ENCODE measurements at regions not wholly inside any gene's neighbourhood (a gene's known extent, or its start where the extent isn't known, plus 50 kb on each side); places are given as distances from the start of the nearest gene placed in this dataset.
"Not testable (repeated sequence)": the region's sequence is repeated elsewhere in the genome, so short reads cannot be mapped to it uniquely, and the experiment has no call there.

GRCh38 chr19:23984911-23985310, 70.2 kb downstream of the ZNF726 start:
- TF ChIP-seq EZH2 (IDR thresholded peaks at IDR 0.05; ENCODE audit: insufficient read depth, poor library complexity, severe bottlenecking); EZH2phosphoT487 (IDR thresholded peaks at IDR 0.05; ENCODE audit: insufficient read depth, low read depth): not testable (repeated sequence)
